Osteocyte (in vitro differentiated cells): ENCODE measurements at regions not wholly inside any gene's neighbourhood (a gene's known extent, or its start where the extent isn't known, plus 50 kb on each side); places are given as distances from the start of the nearest gene placed in this dataset.
"Not testable (repeated sequence)": the region's sequence is repeated elsewhere in the genome, so short reads cannot be mapped to it uniquely, and the experiment has no call there.

Source experiments
- DNase-seq: peaks from one replicate; pipeline ENCODE4 v3.0.0; 2021; ENCODE audit warnings: mixed read lengths; ENCODE audit not compliant: unreplicated experiment; ENCODE audit errors: extremely low spot score
- H3K27ac Mint-ChIP-seq: one replicate; pipeline ENCODE4 v1.8.0; 2021; ENCODE audit warnings: mild to moderate bottlenecking, mixed read lengths; ENCODE audit not compliant: unreplicated experiment
- H3K27me3 Mint-ChIP-seq: one replicate; pipeline ENCODE4 v1.8.0; 2021; ENCODE audit warnings: mixed read lengths; ENCODE audit not compliant: unreplicated experiment
- H3K36me3 Mint-ChIP-seq: one replicate; pipeline ENCODE4 v1.8.0; 2021; ENCODE audit warnings: mixed read lengths; ENCODE audit not compliant: unreplicated experiment
- H3K4me1 Mint-ChIP-seq: one replicate; pipeline ENCODE4 v1.8.0; 2021; ENCODE audit warnings: mixed read lengths; ENCODE audit not compliant: unreplicated experiment
- H3K4me3 Mint-ChIP-seq: one replicate; pipeline ENCODE4 v1.8.0; 2021; ENCODE audit warnings: mild to moderate bottlenecking, moderate library complexity, mixed read lengths; ENCODE audit not compliant: unreplicated experiment
- H3K9me3 Mint-ChIP-seq: one replicate; pipeline ENCODE4 v1.8.0; 2021; ENCODE audit warnings: mixed read lengths; ENCODE audit not compliant: unreplicated experiment
- CTCF ChIP-seq: fragments of 200-600 bp; sonication (generic); IDR thresholded peaks from 2 replicates; pipeline ENCODE4 v1.5.0; 2021; ENCODE audit warnings: antibody characterized with exemption, mild to moderate bottlenecking, moderate library complexity

DNA sequence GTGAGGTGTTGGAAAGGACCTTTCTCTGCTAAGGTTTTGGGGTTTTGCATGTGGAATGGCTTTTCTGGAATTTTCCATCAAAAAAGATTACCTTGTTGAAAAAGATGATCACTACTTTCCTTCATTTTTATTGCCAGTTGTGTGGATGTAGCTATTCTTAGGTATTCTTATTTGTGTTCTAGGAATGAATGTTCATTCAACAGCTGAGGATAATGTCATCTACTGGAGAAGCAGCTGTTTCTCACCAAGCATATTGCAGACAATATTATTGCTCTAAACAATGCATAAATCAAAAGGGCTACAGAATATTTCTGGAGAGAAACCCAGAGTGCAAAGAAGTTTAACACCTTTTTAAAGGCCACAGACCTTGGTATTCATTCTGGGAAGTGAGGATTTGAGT, 145.6 kb upstream of the CALCR start:
- Mint-ChIP-seq H3K27me3 (peaks cover 44% of the 10 kb centered on the region), H3K9me3 (no peaks in the 10 kb centered on the region), H3K27ac (no peak overlapping the region), H3K4me3 (no peak overlapping the region), H3K36me3 (no peaks in the 10 kb centered on the region), H3K4me1 (no peaks in the 10 kb centered on the region)
- TF ChIP-seq CTCF: no peak
- no peak for DNase-seq

- DNase-seq: no peak
- Mint-ChIP-seq H3K9me3 (no peaks in the 10 kb centered on the region), H3K27ac (no peak overlapping the region), H3K27me3 (peaks cover 44% of the 10 kb centered on the region), H3K36me3 (no peaks in the 10 kb centered on the region), H3K4me1 (no peaks in the 10 kb centered on the region), H3K4me3 (no peak overlapping the region)
- TF ChIP-seq CTCF: no peak
These were observed 145.0 kb upstream of the CALCR start for GRCh38 chr7:93719546-93719945.

DNA sequence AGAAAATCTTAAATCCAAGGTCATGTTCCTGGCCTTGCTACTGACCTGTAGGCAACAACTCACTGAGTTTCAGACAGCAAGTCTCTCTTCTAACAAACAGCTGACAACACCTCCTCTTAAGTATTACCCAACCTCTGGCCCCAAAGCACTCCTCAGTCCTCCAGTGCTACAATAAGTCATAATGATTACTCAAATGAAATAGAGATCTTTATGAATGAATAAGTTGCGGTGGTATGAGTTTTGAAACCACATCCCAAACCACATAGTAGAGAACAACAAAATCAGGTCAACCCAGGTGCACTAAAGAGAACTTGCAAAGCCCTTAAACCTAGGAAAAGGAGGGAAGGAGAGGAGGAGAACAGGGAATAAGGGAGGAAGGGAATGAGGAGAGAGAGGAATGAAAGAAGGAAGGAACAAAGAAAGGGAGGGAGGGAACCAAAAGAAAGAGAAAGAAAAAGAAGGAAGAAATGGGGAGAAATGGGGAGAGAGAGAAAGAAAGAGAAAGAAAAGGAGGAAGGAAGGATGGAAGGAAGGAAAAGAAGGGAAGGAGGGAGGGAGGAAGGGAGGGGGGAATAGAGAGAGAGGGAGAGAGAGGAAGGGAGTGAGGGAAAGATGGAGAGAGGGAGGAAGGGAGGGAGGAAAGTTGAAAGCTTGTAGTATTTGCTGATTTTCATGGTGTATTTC, 142.8 kb upstream of the CALCR start:
- Mint-ChIP-seq H3K36me3 (peaks cover 3% of the 10 kb centered on the region), H3K27me3 (peaks cover 50% of the 10 kb centered on the region), H3K4me3 (no peak overlapping the region), H3K27ac (no peak overlapping the region), H3K9me3 (no peaks in the 10 kb centered on the region), H3K4me1 (no peaks in the 10 kb centered on the region)
- DNase-seq: no peak
- TF ChIP-seq CTCF: no peak

DNA sequence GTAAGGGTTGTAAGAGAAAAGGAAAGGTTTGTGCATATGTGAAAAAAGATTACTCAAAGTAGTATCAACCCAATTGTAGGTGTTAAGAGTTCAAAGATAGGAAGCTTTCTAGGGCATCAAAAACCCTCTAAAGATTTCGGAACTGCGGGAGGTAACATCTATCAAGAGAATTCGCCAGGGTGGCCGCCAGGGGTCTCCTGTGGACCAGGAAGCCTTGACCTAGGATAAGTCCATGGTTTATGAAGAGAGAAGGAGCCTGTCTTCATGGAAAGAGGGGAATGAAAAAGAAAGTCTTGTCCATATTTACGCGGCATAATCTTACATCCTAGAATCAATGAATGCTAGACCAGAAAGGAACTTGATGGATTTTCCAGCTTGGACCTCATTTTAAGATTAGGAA, 140.7 kb upstream of the CALCR start:
- H3K27ac Mint-ChIP-seq: no peak overlapping the region
- no peak for DNase-seq
- H3K9me3 Mint-ChIP-seq: no peaks in the 10 kb centered on the region
- H3K27me3 Mint-ChIP-seq: peaks cover 54% of the 10 kb centered on the region
- no peaks in the 10 kb centered on the region for H3K4me1 Mint-ChIP-seq
- no peak overlapping the region for H3K4me3 Mint-ChIP-seq
- peaks cover 3% of the 10 kb centered on the region for H3K36me3 Mint-ChIP-seq
- peak; percentile 67 for TF ChIP-seq CTCF

GRCh38 chr7:93711926-93712325, 137.4 kb upstream of the CALCR start:
- no peak overlapping the region for H3K4me3 Mint-ChIP-seq
- no peak for DNase-seq
- H3K36me3 Mint-ChIP-seq: peaks cover 3% of the 10 kb centered on the region
- TF ChIP-seq CTCF: no peak
- no peaks in the 10 kb centered on the region for H3K4me1 Mint-ChIP-seq
- no peaks in the 10 kb centered on the region for H3K9me3 Mint-ChIP-seq
- H3K27ac Mint-ChIP-seq: no peak overlapping the region
- peaks cover 50% of the 10 kb centered on the region for H3K27me3 Mint-ChIP-seq

GRCh38 chr7:93708255-93708654, 133.7 kb upstream of the CALCR start:
- H3K4me3 Mint-ChIP-seq, DNase-seq, H3K9me3 Mint-ChIP-seq, H3K27ac Mint-ChIP-seq, H3K36me3 Mint-ChIP-seq, H3K4me1 Mint-ChIP-seq: not testable (repeated sequence)
- H3K27me3 Mint-ChIP-seq: peaks cover 49% of the 10 kb centered on the region
